ENCODE measurements at regions not wholly inside any gene's neighbourhood (a gene's known extent, or its start where the extent isn't known, plus 50 kb on each side); places are given as distances from the start of the nearest gene placed in this dataset.

GRCh38 chr6:68343901-68344300 lies 291.2 kb upstream of the ADGRB3 start:
- Histone ChIP-seq H3K36me3 (ENCODE audit: control insufficient read depth in 2 of 3, insufficient read depth in 3 of 3, low read length in 3 of 3) (no peaks in the 10 kb centered on the region), H3K4me1 (ENCODE audit: control insufficient read depth in 2 of 3, insufficient read depth in 2 of 3, low read depth in 1 of 3, low read length in 3 of 3) (no peaks in the 10 kb centered on the region), H3K9ac (ENCODE audit: low read length in 3 of 3) (no peak overlapping the region), H3K4me3 (ENCODE audit: low read length in 3 of 3) (no peak overlapping the region), H3K9me3 (ENCODE audit: control insufficient read depth in 2 of 3, insufficient read depth in 1 of 3, low read length in 3 of 3) (no peaks in the 10 kb centered on the region), H3K27me3 (ENCODE audit: control insufficient read depth, insufficient read depth, low read length) (no peaks in the 10 kb centered on the region), H3K27ac (ENCODE audit: low read depth in 2 of 2, low read length in 2 of 2) (no peak overlapping the region)
- intact Hi-C loops (cut with DNase I) = no loop called here
- FAIRE-seq (no peak), DNase-seq (peak in 3 of 5 donors; percentile 19 to 41 (median 24))
- peak; percentile 27 for TF ChIP-seq CTCF (IDR thresholded peaks at IDR 0.05; ENCODE audit: borderline replicate concordance, extremely low read depth, insufficient read depth)

GRCh38 chr6:68342286-68342685 lies 292.8 kb upstream of the ADGRB3 start:
- H3K27ac ChIP-seq (ENCODE audit: low read depth in 2 of 2, low read length in 2 of 2) = no peak overlapping the region
- no peak for TF ChIP-seq CTCF (IDR thresholded peaks at IDR 0.05; ENCODE audit: borderline replicate concordance, extremely low read depth, insufficient read depth)
- H3K9me3 ChIP-seq (ENCODE audit: control insufficient read depth in 2 of 3, insufficient read depth in 1 of 3, low read length in 3 of 3) = no peaks in the 10 kb centered on the region
- no peak for DNase-seq
- H3K27me3 ChIP-seq (ENCODE audit: control insufficient read depth, insufficient read depth, low read length) = no peaks in the 10 kb centered on the region
- no peak for FAIRE-seq
- no peak overlapping the region for H3K4me3 ChIP-seq (ENCODE audit: low read length in 3 of 3)
- intact Hi-C loops (cut with DNase I) = no loop called here
- H3K9ac ChIP-seq (ENCODE audit: low read length in 3 of 3) = no peak overlapping the region
- no peaks in the 10 kb centered on the region for H3K4me1 ChIP-seq (ENCODE audit: control insufficient read depth in 2 of 3, insufficient read depth in 2 of 3, low read depth in 1 of 3, low read length in 3 of 3)
- no peaks in the 10 kb centered on the region for H3K36me3 ChIP-seq (ENCODE audit: control insufficient read depth in 2 of 3, insufficient read depth in 3 of 3, low read length in 3 of 3)

GRCh38 chr6:68339488-68340131 lies 295.5 kb upstream of the ADGRB3 start:
- intact Hi-C loops (cut with DNase I) = no loop called here
- FAIRE-seq = no peak
- H3K27ac ChIP-seq (ENCODE audit: low read depth in 2 of 2, low read length in 2 of 2) = no peak overlapping the region

More at GRCh38 chr6:68339488-68340131, 295.5 kb upstream of the ADGRB3 start:
- DNase-seq = no peak
- Histone ChIP-seq H3K4me3 (ENCODE audit: low read length in 3 of 3) (no peak overlapping the region), H3K27me3 (ENCODE audit: control insufficient read depth, insufficient read depth, low read length) (no peaks in the 10 kb centered on the region), H3K4me1 (ENCODE audit: control insufficient read depth in 2 of 3, insufficient read depth in 2 of 3, low read depth in 1 of 3, low read length in 3 of 3) (no peaks in the 10 kb centered on the region), H3K36me3 (ENCODE audit: control insufficient read depth in 2 of 3, insufficient read depth in 3 of 3, low read length in 3 of 3) (no peaks in the 10 kb centered on the region), H3K9ac (ENCODE audit: low read length in 3 of 3) (no peak overlapping the region), H3K9me3 (ENCODE audit: control insufficient read depth in 2 of 3, insufficient read depth in 1 of 3, low read length in 3 of 3) (no peaks in the 10 kb centered on the region)
- TF ChIP-seq CTCF (IDR thresholded peaks at IDR 0.05; ENCODE audit: borderline replicate concordance, extremely low read depth, insufficient read depth) = no peak
